ENCODE measurements at regions not wholly inside any gene's neighbourhood (a gene's known extent, or its start where the extent isn't known, plus 50 kb on each side); places are given as distances from the start of the nearest gene placed in this dataset.

GRCh38 chr20:53750827-53751619 is 157.4 kb upstream of the ZNF217 start:
- peak; percentile 91 for TF ChIP-seq GATA3 (IDR thresholded peaks at IDR 0.05; ENCODE audit: low read depth, low read length)
- TF ChIP-seq GATA2 (IDR thresholded peaks at IDR 0.05; ENCODE audit: low read depth, low read length): peak; percentile 99

- TF ChIP-seq GATA2 (IDR thresholded peaks at IDR 0.05; ENCODE audit: low read depth, low read length): no peak
- no peak for TF ChIP-seq GATA3 (IDR thresholded peaks at IDR 0.05; ENCODE audit: low read depth, low read length)
These were observed 155.9 kb upstream of the ZNF217 start for GRCh38 chr20:53749499-53749898.

GRCh38 chr20:53748821-53749421 is 155.3 kb upstream of the ZNF217 start:
- TF ChIP-seq GATA2 (IDR thresholded peaks at IDR 0.05; ENCODE audit: low read depth, low read length) (no peak), GATA3 (IDR thresholded peaks at IDR 0.05; ENCODE audit: low read depth, low read length) (no peak)

- TF ChIP-seq GATA2 (IDR thresholded peaks at IDR 0.05; ENCODE audit: low read depth, low read length): no peak
- TF ChIP-seq GATA3 (IDR thresholded peaks at IDR 0.05; ENCODE audit: low read depth, low read length): no peak
These were observed 154.5 kb upstream of the ZNF217 start for GRCh38 chr20:53748176-53748575.

GRCh38 chr20:53743607-53744260 is 150.1 kb upstream of the ZNF217 start:
- TF ChIP-seq GATA3 (IDR thresholded peaks at IDR 0.05; ENCODE audit: low read depth, low read length) (no peak), GATA2 (IDR thresholded peaks at IDR 0.05; ENCODE audit: low read depth, low read length) (no peak)

GRCh38 chr20:53742685-53743081 is 149.0 kb upstream of the ZNF217 start:
- TF ChIP-seq GATA3 (IDR thresholded peaks at IDR 0.05; ENCODE audit: low read depth, low read length): no peak
- no peak for TF ChIP-seq GATA2 (IDR thresholded peaks at IDR 0.05; ENCODE audit: low read depth, low read length)

- TF ChIP-seq GATA2 (IDR thresholded peaks at IDR 0.05; ENCODE audit: low read depth, low read length): no peak
- no peak for TF ChIP-seq GATA3 (IDR thresholded peaks at IDR 0.05; ENCODE audit: low read depth, low read length)
These were observed 148.0 kb upstream of the ZNF217 start for GRCh38 chr20:53741726-53742028.

- TF ChIP-seq GATA3 (IDR thresholded peaks at IDR 0.05; ENCODE audit: low read depth, low read length): no peak
- TF ChIP-seq GATA2 (IDR thresholded peaks at IDR 0.05; ENCODE audit: low read depth, low read length): no peak
These were observed 146.5 kb upstream of the ZNF217 start for GRCh38 chr20:53739799-53740785.

GRCh38 chr20:53738945-53739798 is 145.5 kb upstream of the ZNF217 start:
- no peak for TF ChIP-seq GATA3 (IDR thresholded peaks at IDR 0.05; ENCODE audit: low read depth, low read length)
- no peak for TF ChIP-seq GATA2 (IDR thresholded peaks at IDR 0.05; ENCODE audit: low read depth, low read length)

GRCh38 chr20:53738039-53738944 is 144.7 kb upstream of the ZNF217 start:
- TF ChIP-seq GATA3 (IDR thresholded peaks at IDR 0.05; ENCODE audit: low read depth, low read length) (no peak), GATA2 (IDR thresholded peaks at IDR 0.05; ENCODE audit: low read depth, low read length) (no peak)

- TF ChIP-seq GATA2 (IDR thresholded peaks at IDR 0.05; ENCODE audit: low read depth, low read length) (no peak), GATA3 (IDR thresholded peaks at IDR 0.05; ENCODE audit: low read depth, low read length) (no peak)
These were observed 143.9 kb upstream of the ZNF217 start for GRCh38 chr20:53737396-53738038.
